OCI-LY1 (cell line): ENCODE measurements at regions not wholly inside any gene's neighbourhood (a gene's known extent, or its start where the extent isn't known, plus 50 kb on each side); places are given as distances from the start of the nearest gene placed in this dataset.

ENCODE experiments used
- EZH2 ChIP-seq: fragments of 200-600 bp; sonication (generic), shearing (Covaris generic); IDR thresholded peaks from 2 replicates; pipeline ENCODE4 v1.8.0; 2017; ENCODE audit warnings: borderline replicate concordance, mixed run types, mild to moderate bottlenecking, antibody characterized with exemption, low read length, moderate library complexity, mixed read lengths
- TF ChIP-seq, protein P1 (sequence below): fragments of 200-600 bp; sonication (generic), shearing (Covaris generic); IDR thresholded peaks from 2 replicates; pipeline ENCODE4 v1.5.1; 2017; ENCODE audit warnings: mild to moderate bottlenecking, antibody characterized with exemption, low read length, moderate library complexity, mixed read lengths

DNA sequence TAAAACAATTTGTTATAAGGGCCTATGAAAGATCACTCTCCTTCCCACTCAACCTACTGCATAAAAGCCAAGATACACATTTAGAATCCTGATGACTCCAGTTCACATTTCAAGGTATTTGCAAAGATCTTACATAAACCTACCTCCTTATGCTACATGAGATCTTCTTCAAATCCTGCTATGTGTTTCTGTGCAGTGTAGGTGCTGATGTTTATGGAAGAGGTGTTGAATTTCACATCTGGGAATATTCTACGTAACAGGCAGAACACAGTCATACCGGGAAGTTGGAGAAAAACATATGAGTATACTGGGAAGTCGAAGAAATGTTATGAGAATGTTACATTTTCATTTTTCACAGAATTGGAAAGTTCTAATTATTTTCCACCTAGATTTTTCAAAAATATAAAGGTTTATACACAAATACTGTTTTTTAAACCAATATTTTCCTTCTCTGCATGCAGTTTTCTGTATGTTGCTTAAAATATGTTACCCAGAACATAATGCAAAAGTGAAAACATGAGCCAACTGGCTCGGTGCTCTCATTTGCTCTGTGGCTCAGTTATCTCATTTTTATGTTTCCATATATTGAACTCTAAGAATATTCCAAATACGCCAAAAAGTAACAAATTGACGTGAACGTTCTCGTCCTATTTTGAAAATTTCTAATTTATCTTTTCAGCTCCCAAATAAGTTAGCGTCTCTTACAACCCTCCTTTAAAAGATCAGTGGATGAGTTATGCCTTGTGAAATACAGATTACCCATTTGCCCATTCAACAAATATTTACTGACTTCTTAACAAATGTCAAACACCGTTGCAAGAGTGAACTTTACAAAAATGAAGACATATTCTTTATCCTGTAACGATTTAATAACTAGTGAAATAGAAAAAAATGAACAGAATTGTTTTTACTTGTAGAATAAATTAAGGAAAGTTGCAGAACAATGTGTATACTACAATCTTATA, 899.3 kb downstream of the STIM2 start:
- TF ChIP-seq, protein P1, sequence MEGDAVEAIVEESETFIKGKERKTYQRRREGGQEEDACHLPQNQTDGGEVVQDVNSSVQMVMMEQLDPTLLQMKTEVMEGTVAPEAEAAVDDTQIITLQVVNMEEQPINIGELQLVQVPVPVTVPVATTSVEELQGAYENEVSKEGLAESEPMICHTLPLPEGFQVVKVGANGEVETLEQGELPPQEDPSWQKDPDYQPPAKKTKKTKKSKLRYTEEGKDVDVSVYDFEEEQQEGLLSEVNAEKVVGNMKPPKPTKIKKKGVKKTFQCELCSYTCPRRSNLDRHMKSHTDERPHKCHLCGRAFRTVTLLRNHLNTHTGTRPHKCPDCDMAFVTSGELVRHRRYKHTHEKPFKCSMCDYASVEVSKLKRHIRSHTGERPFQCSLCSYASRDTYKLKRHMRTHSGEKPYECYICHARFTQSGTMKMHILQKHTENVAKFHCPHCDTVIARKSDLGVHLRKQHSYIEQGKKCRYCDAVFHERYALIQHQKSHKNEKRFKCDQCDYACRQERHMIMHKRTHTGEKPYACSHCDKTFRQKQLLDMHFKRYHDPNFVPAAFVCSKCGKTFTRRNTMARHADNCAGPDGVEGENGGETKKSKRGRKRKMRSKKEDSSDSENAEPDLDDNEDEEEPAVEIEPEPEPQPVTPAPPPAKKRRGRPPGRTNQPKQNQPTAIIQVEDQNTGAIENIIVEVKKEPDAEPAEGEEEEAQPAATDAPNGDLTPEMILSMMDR: no peak
- no peak for TF ChIP-seq EZH2
